ENCODE measurements at regions not wholly inside any gene's neighbourhood (a gene's known extent, or its start where the extent isn't known, plus 50 kb on each side); places are given as distances from the start of the nearest gene placed in this dataset.

DNA sequence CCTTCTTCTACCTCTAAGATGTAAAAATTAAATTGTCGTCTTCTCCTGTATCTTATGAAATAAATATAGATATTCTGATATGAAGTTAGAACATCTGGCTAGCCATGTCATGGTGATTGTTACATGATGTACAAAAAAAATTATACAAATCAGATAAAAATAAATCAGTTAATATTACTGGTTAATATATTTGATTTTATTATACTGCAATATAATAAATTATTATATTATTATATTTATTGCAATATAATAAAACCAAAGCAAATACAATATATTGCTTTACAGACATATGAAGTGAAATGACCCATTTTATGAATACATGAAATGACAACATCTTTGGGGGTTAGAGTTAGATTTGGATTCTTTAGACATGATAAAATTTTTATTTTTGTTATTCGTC lies 72.3 kb upstream of the NAALADL2 start:
- no peaks in the 10 kb centered on the region for H3K36me3 ChIP-seq (ENCODE audit: control insufficient read depth, insufficient read depth, low read length)
- in situ Hi-C loops (cut with HindIII; ENCODE audit: low pct_unique_long_range_greater_than_20kb, low sequenced_read_pairs), result no loop called here
- intact Hi-C loops (cut with micrococcal nuclease; ENCODE audit: unreplicated experiment), result no loop called here
- no peak for DNase-seq (ENCODE audit: low read depth, low spot score)
- no peak overlapping the region for H3K4me3 ChIP-seq (ENCODE audit: low read depth in 2 of 2, low read length in 2 of 2)
- no TSS peak for BruUV-seq (replicated peaks)
- H3K27ac ChIP-seq (ENCODE audit: low read length), result no peak overlapping the region
- POLR2A ChIA-PET, result no interaction called here
- no peaks in the 10 kb centered on the region for H3K4me1 ChIP-seq (ENCODE audit: control insufficient read depth, insufficient read depth, low read length)
- TF ChIP-seq TCF7L2 (IDR thresholded peaks at IDR 0.05; ENCODE audit: low read depth, low read length), result no peak
- no peak for TF ChIP-seq POLR2AphosphoS5 (IDR thresholded peaks at IDR 0.05; ENCODE audit: low read depth, low read length)
- no peak for TF ChIP-seq REST (IDR thresholded peaks at IDR 0.05; ENCODE audit: insufficient read depth in 1 of 2, low read depth in 2 of 2, low read length in 1 of 2)
- no peak for TF ChIP-seq SIN3A (IDR thresholded peaks at IDR 0.05; ENCODE audit: borderline replicate concordance, insufficient read depth, low read depth, low read length)
- TF ChIP-seq, protein P1, sequence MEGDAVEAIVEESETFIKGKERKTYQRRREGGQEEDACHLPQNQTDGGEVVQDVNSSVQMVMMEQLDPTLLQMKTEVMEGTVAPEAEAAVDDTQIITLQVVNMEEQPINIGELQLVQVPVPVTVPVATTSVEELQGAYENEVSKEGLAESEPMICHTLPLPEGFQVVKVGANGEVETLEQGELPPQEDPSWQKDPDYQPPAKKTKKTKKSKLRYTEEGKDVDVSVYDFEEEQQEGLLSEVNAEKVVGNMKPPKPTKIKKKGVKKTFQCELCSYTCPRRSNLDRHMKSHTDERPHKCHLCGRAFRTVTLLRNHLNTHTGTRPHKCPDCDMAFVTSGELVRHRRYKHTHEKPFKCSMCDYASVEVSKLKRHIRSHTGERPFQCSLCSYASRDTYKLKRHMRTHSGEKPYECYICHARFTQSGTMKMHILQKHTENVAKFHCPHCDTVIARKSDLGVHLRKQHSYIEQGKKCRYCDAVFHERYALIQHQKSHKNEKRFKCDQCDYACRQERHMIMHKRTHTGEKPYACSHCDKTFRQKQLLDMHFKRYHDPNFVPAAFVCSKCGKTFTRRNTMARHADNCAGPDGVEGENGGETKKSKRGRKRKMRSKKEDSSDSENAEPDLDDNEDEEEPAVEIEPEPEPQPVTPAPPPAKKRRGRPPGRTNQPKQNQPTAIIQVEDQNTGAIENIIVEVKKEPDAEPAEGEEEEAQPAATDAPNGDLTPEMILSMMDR (IDR thresholded peaks at IDR 0.05), result no peak
- H3K27me3 ChIP-seq (ENCODE audit: control insufficient read depth, insufficient read depth, low read length), result no peaks in the 10 kb centered on the region
- ATAC-seq, result no peak
- H3K9me3 ChIP-seq (ENCODE audit: control insufficient read depth, insufficient read depth, low read depth, low read length), result no peaks in the 10 kb centered on the region
- CTCF ChIA-PET, result no interaction called here

DNA sequence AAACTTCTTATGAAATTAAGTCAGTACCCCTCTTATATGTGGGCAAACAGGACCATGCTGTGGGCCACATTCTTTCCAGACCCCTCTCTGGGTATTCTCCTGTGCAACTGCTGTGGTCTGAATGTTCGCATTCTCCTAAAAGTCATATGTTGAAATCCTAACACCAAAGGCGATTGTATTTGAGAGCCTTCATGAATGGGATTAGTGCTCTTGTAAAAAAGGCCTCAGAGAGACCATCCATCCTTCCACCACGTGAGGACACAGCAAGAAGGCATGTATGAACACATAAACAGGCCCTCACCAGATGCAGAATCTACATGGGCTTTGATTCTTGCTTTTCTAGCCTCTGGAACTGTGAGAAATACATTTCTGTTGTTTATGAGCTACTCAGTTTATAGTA lies 68.0 kb upstream of the NAALADL2 start:
- Histone ChIP-seq H3K4me1 (ENCODE audit: control insufficient read depth, insufficient read depth, low read length) (no peaks in the 10 kb centered on the region), H3K4me3 (ENCODE audit: low read depth in 2 of 2, low read length in 2 of 2) (no peak overlapping the region), H3K27me3 (ENCODE audit: control insufficient read depth, insufficient read depth, low read length) (no peaks in the 10 kb centered on the region), H3K9me3 (ENCODE audit: control insufficient read depth, insufficient read depth, low read depth, low read length) (no peaks in the 10 kb centered on the region), H3K27ac (ENCODE audit: low read length) (no peak overlapping the region), H3K36me3 (ENCODE audit: control insufficient read depth, insufficient read depth, low read length) (no peaks in the 10 kb centered on the region)
- CTCF ChIA-PET, result no interaction called here
- no TSS peak for BruUV-seq (replicated peaks)
- DNase-seq (ENCODE audit: low read depth, low spot score) (no peak), ATAC-seq (no peak)
- TF ChIP-seq TCF7L2 (IDR thresholded peaks at IDR 0.05; ENCODE audit: low read depth, low read length) (no peak), SIN3A (IDR thresholded peaks at IDR 0.05; ENCODE audit: borderline replicate concordance, insufficient read depth, low read depth, low read length) (no peak)
- TF ChIP-seq, protein P1 (IDR thresholded peaks at IDR 0.05), result no peak
- POLR2A ChIA-PET, result no interaction called here
- in situ Hi-C loops (cut with HindIII; ENCODE audit: low pct_unique_long_range_greater_than_20kb, low sequenced_read_pairs) (no loop called here), intact Hi-C loops (cut with micrococcal nuclease; ENCODE audit: unreplicated experiment) (no loop called here)

GRCh38 chr3:174792864-174793263 lies 66.3 kb upstream of the NAALADL2 start:
- POLR2A ChIA-PET, result no interaction called here
- no TSS peak for BruUV-seq (replicated peaks)
- ATAC-seq, result no peak

More at GRCh38 chr3:174792864-174793263, 66.3 kb upstream of the NAALADL2 start:
- Histone ChIP-seq H3K36me3 (ENCODE audit: control insufficient read depth, insufficient read depth, low read length) (no peaks in the 10 kb centered on the region), H3K27me3 (ENCODE audit: control insufficient read depth, insufficient read depth, low read length) (no peaks in the 10 kb centered on the region), H3K27ac (ENCODE audit: low read length) (no peak overlapping the region), H3K9me3 (ENCODE audit: control insufficient read depth, insufficient read depth, low read depth, low read length) (no peaks in the 10 kb centered on the region), H3K4me1 (ENCODE audit: control insufficient read depth, insufficient read depth, low read length) (no peaks in the 10 kb centered on the region), H3K4me3 (ENCODE audit: low read depth in 2 of 2, low read length in 2 of 2) (no peak overlapping the region)
- intact Hi-C loops (cut with micrococcal nuclease; ENCODE audit: unreplicated experiment) (no loop called here), in situ Hi-C loops (cut with HindIII; ENCODE audit: low pct_unique_long_range_greater_than_20kb, low sequenced_read_pairs) (no loop called here)
- CTCF ChIA-PET, result no interaction called here
- TF ChIP-seq, protein P1 (IDR thresholded peaks at IDR 0.05), result no peak
- TF ChIP-seq SIN3A (IDR thresholded peaks at IDR 0.05; ENCODE audit: borderline replicate concordance, insufficient read depth, low read depth, low read length), result no peak
- no peak for TF ChIP-seq POLR2AphosphoS5 (IDR thresholded peaks at IDR 0.05; ENCODE audit: low read depth, low read length)
- TF ChIP-seq TCF7L2 (IDR thresholded peaks at IDR 0.05; ENCODE audit: low read depth, low read length), result no peak
- no peak for TF ChIP-seq REST (IDR thresholded peaks at IDR 0.05; ENCODE audit: insufficient read depth in 1 of 2, low read depth in 2 of 2, low read length in 1 of 2)
- no peak for DNase-seq (ENCODE audit: low read depth, low spot score)
